ENCODE measurements at regions not wholly inside any gene's neighbourhood (a gene's known extent, or its start where the extent isn't known, plus 50 kb on each side); places are given as distances from the start of the nearest gene placed in this dataset.

GRCh38 chr4:128716338-128716737 is 93.2 kb upstream of the JADE1 start:
- no peak for TF ChIP-seq EZH2 (IDR thresholded peaks at IDR 0.05; ENCODE audit: insufficient read depth, poor library complexity, severe bottlenecking)
- TF ChIP-seq EZH2phosphoT487 (IDR thresholded peaks at IDR 0.05; ENCODE audit: insufficient read depth, low read depth) = no peak

All from GM23248 (cell line).